Parathyroid adenoma (tissue), 2 donors: ENCODE measurements at regions not wholly inside any gene's neighbourhood (a gene's known extent, or its start where the extent isn't known, plus 50 kb on each side); places are given as distances from the start of the nearest gene placed in this dataset.
"Not testable (repeated sequence)": the region's sequence is repeated elsewhere in the genome, so short reads cannot be mapped to it uniquely, and the experiment has no call there.

Experiments
- H2AFZ ChIP-seq: fragments of 300-600 bp; sonication (generic); one replicate; pipeline ENCODE4 v1.7.0; 2017; ENCODE audit warnings: antibody characterized with exemption, mild to moderate bottlenecking
- H3K27ac ChIP-seq: fragments of 300-600 bp; sonication (generic); one replicate; pipeline ENCODE4 v1.7.0; 2017
- H3K27me3 ChIP-seq: fragments of 300-600 bp; sonication (generic); one replicate; pipeline ENCODE4 v1.7.0; 2017; ENCODE audit warnings: low read length; ENCODE audit not compliant: control insufficient read depth, insufficient read depth
- H3K36me3 ChIP-seq: fragments of 300-600 bp; sonication (generic); one replicate; pipeline ENCODE4 v1.7.0; 2017; ENCODE audit warnings: low read length; ENCODE audit not compliant: control insufficient read depth, insufficient read depth
- H3K4me1 ChIP-seq: fragments of 300-600 bp; sonication (generic); one replicate; pipeline ENCODE4 v1.7.0; 2017; ENCODE audit warnings: control low read depth
- H3K4me2 ChIP-seq: fragments of 300-600 bp; sonication (generic); one replicate; pipeline ENCODE4 v1.7.0; 2017; ENCODE audit warnings: low read length
- H3K4me3 ChIP-seq: fragments of 300-600 bp; sonication (generic); one replicate; pipeline ENCODE4 v1.7.0; 2017; ENCODE audit warnings: low read depth, low read length
- H3K79me2 ChIP-seq: fragments of 300-600 bp; sonication (generic); one replicate; pipeline ENCODE4 v1.7.0; 2017; ENCODE audit warnings: control low read depth
- H3K9ac ChIP-seq: fragments of 300-600 bp; sonication (generic); one replicate; pipeline ENCODE4 v1.7.0; 2017; ENCODE audit warnings: mild to moderate bottlenecking
- H3K9me3 ChIP-seq: fragments of 300-600 bp; sonication (generic); one replicate; pipeline ENCODE4 v1.7.0; 2017; ENCODE audit warnings: low read length; ENCODE audit not compliant: control insufficient read depth
- CTCF ChIP-seq: fragments of 300-600 bp; sonication (generic); IDR thresholded peaks from one replicate; pipeline ENCODE4 v1.7.0; 2017; ENCODE audit warnings: antibody characterized with exemption, mild to moderate bottlenecking
- donor health status: primary hyperparathyroidism.

- Histone ChIP-seq H3K36me3 (no peaks in the 10 kb centered on the region), H3K79me2 (no peaks in the 10 kb centered on the region), H2AFZ (no peak overlapping the region), H3K9me3 (no peaks in the 10 kb centered on the region), H3K27me3 (no peaks in the 10 kb centered on the region), H3K4me2 (no peak overlapping the region), H3K4me3 (no peak overlapping the region), H3K4me1 (no peaks in the 10 kb centered on the region), H3K9ac (no peak overlapping the region), H3K27ac (no peak overlapping the region)
- TF ChIP-seq CTCF: no peak
Observed at GRCh38 chr1:191508239-191508638, 650.0 kb upstream of the RGS18 start.

- H3K9me3 ChIP-seq, H2AFZ ChIP-seq, H3K27me3 ChIP-seq, H3K4me3 ChIP-seq, H3K27ac ChIP-seq, H3K4me1 ChIP-seq, H3K9ac ChIP-seq, H3K79me2 ChIP-seq, H3K36me3 ChIP-seq, H3K4me2 ChIP-seq: not testable (repeated sequence)
Observed at GRCh38 chr1:191511480-191511879, 646.8 kb upstream of the RGS18 start.

GRCh38 chr1:191517826-191518225 lies 640.4 kb upstream of the RGS18 start:
- H3K4me1 ChIP-seq: no peaks in the 10 kb centered on the region
- TF ChIP-seq CTCF: no peak
- no peak overlapping the region for H3K4me2 ChIP-seq
- H3K36me3 ChIP-seq: no peaks in the 10 kb centered on the region
- H3K27ac ChIP-seq: no peak overlapping the region
- H3K27me3 ChIP-seq: no peaks in the 10 kb centered on the region
- no peak overlapping the region for H2AFZ ChIP-seq
- H3K79me2 ChIP-seq: no peaks in the 10 kb centered on the region
- no peak overlapping the region for H3K4me3 ChIP-seq
- H3K9me3 ChIP-seq: peaks cover 3% of the 10 kb centered on the region
- no peak overlapping the region for H3K9ac ChIP-seq

- no peaks in the 10 kb centered on the region for H3K4me1 ChIP-seq
- no peak overlapping the region for H3K27ac ChIP-seq
- no peaks in the 10 kb centered on the region for H3K9me3 ChIP-seq
- no peak overlapping the region for H3K4me3 ChIP-seq
- H3K9ac ChIP-seq: no peak overlapping the region
- H3K36me3 ChIP-seq: no peaks in the 10 kb centered on the region
- H3K4me2 ChIP-seq: no peak overlapping the region
- H3K79me2 ChIP-seq: no peaks in the 10 kb centered on the region
- no peaks in the 10 kb centered on the region for H3K27me3 ChIP-seq
- TF ChIP-seq CTCF: no peak
- H2AFZ ChIP-seq: no peak overlapping the region
Observed at GRCh38 chr1:191519519-191519918, 638.7 kb upstream of the RGS18 start.

GRCh38 chr1:191520345-191520744 lies 637.9 kb upstream of the RGS18 start:
- Histone ChIP-seq H3K27ac (no peak overlapping the region), H2AFZ (no peak overlapping the region), H3K79me2 (no peaks in the 10 kb centered on the region), H3K9me3 (no peaks in the 10 kb centered on the region), H3K9ac (no peak overlapping the region), H3K27me3 (no peaks in the 10 kb centered on the region), H3K36me3 (no peaks in the 10 kb centered on the region), H3K4me2 (no peak overlapping the region), H3K4me3 (no peak overlapping the region), H3K4me1 (no peaks in the 10 kb centered on the region)
- TF ChIP-seq CTCF: no peak

GRCh38 chr1:191525944-191526343 lies 632.3 kb upstream of the RGS18 start:
- H2AFZ ChIP-seq, H3K9ac ChIP-seq, H3K36me3 ChIP-seq, H3K27ac ChIP-seq, H3K27me3 ChIP-seq, H3K4me2 ChIP-seq, H3K79me2 ChIP-seq, H3K4me3 ChIP-seq, H3K9me3 ChIP-seq, H3K4me1 ChIP-seq: not testable (repeated sequence)
